ENCODE measurements at regions not wholly inside any gene's neighbourhood (a gene's known extent, or its start where the extent isn't known, plus 50 kb on each side); places are given as distances from the start of the nearest gene placed in this dataset.
A peak's percentile ranks its signal among the peaks of the same experiment; 100 is the strongest.

DNA sequence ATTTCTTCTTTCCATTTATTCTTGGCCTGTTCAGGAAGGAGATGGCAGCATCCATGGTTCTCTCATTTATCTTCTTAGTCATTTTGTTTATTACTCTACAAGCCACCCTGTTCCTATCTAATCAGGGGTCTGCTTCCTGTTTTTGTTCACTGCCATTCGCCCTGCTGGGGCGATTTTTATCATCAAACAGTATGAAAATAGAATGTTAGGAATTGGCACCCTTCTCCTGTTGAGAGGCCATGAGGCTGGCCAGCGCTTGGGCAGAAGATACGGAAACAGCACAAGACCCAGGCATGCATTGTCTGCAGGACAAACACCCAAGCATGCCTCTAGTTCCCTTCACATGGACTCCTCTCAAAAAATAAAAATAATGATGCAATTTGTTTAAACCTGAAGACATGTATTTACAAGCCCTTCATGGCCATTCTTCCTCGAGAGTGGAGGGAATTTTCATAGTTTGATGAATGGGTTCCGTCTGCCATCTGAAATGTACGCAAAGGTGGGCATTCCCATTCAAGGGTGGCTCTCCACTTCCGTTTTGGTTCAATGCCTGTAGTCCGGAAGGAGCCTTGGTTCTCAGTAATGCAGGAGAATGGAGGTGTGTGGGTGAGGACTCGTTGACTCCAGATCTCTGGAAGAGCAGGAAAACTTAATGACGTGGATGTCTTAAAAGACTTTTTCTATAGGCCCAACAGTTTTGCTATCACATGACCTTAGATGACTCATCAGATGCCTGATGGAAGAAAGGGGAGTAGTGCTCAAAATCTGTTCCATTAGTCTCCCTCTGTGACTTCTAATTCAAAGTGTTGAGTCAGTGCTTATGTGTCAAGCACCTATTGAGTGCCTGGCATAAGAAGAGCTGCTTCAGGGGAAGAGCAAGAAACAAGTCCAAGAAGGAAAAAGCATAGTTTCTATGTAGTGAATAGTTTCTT lies 252.4 kb upstream of the TBX3 start:
- no peak overlapping the region for H3K23ac ChIP-seq (ENCODE audit: low read length)
- H3K4me3 ChIP-seq (ENCODE audit: low read depth, low read length), result no peak overlapping the region
- H2AK5ac ChIP-seq (ENCODE audit: low read length), result no peak overlapping the region
- H3K27me3 ChIP-seq (ENCODE audit: insufficient read depth, low read length), result no peaks in the 10 kb centered on the region
- H4K91ac ChIP-seq (ENCODE audit: low read depth, low read length), result peak overlapping the region; percentile 87
- H2BK12ac ChIP-seq (ENCODE audit: low read length), result peak overlapping the region; percentile 73
- H4K12ac ChIP-seq (ENCODE audit: low read depth, low read length), result no peak overlapping the region
- H3K9ac ChIP-seq (ENCODE audit: low read length), result no peak overlapping the region
- no peak overlapping the region for H3K18ac ChIP-seq (ENCODE audit: low read length)
- no peaks in the 10 kb centered on the region for H3K9me3 ChIP-seq (ENCODE audit: insufficient read depth, low read depth, low read length)
- H3K4me2 ChIP-seq (ENCODE audit: low read length), result no peak overlapping the region
- H3K36me3 ChIP-seq (ENCODE audit: control insufficient read depth in 1 of 2, insufficient read depth in 2 of 2, low read length in 2 of 2), result no peaks in the 10 kb centered on the region
- H3K4ac ChIP-seq (ENCODE audit: low read depth, low read length), result peak overlapping the region; percentile 25
- H4K8ac ChIP-seq (ENCODE audit: low read depth, low read length), result peak overlapping the region; percentile 67
- no CpG with 5 or more reads among the region's 11 CpGs for WGBS (ENCODE audit: extremely low coverage, insufficient coverage, insufficient read length)
- DNase-seq, result no peak
- peak overlapping the region; percentile 39 for H3K27ac ChIP-seq (ENCODE audit: low read depth, low read length)
- H2BK5ac ChIP-seq (ENCODE audit: low read depth, low read length, poor library complexity), result peak overlapping the region; percentile 24
- H3K79me1 ChIP-seq (ENCODE audit: low read length), result peaks cover 27% of the 10 kb centered on the region
- no peaks in the 10 kb centered on the region for H3K79me2 ChIP-seq (ENCODE audit: control insufficient read depth, insufficient read depth, low read length, poor library complexity)
- H3K14ac ChIP-seq (ENCODE audit: low read length), result peak overlapping the region; percentile 67
- H2AFZ ChIP-seq (ENCODE audit: insufficient read depth, low read length, poor library complexity), result no peak overlapping the region
- H3K4me1 ChIP-seq (ENCODE audit: control insufficient read depth in 1 of 2, insufficient read depth in 2 of 2, low read length in 2 of 2), result peaks cover 15 to 28% of the 10 kb centered on the region in 2 experiments
- peak overlapping the region; percentile 55 for H2BK120ac ChIP-seq (ENCODE audit: insufficient read depth, low read length, poor library complexity)

DNA sequence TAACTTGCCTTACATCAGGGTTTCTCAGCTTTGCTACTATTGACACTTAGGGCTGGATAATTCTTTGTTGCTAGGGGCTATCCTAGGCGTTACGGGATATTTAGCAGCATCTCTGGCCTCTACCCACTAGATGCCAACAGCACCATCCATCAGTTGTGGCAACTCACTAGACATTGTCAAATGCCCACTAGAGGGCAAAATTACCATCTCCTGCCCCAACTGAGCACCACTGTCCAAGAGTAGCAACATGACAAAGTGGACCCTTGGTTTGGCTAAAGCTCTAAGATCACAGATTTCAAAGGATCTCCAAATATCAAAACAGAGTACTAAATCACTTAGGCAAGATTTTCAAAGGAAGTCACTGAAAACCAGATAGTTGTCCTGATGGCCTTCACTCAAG lies 251.7 kb upstream of the TBX3 start:
- no CpG with 5 or more reads among the region's 2 CpGs for WGBS (ENCODE audit: extremely low coverage, insufficient coverage, insufficient read length)
- H3K27ac ChIP-seq (ENCODE audit: low read depth, low read length), result no peak overlapping the region

DNA sequence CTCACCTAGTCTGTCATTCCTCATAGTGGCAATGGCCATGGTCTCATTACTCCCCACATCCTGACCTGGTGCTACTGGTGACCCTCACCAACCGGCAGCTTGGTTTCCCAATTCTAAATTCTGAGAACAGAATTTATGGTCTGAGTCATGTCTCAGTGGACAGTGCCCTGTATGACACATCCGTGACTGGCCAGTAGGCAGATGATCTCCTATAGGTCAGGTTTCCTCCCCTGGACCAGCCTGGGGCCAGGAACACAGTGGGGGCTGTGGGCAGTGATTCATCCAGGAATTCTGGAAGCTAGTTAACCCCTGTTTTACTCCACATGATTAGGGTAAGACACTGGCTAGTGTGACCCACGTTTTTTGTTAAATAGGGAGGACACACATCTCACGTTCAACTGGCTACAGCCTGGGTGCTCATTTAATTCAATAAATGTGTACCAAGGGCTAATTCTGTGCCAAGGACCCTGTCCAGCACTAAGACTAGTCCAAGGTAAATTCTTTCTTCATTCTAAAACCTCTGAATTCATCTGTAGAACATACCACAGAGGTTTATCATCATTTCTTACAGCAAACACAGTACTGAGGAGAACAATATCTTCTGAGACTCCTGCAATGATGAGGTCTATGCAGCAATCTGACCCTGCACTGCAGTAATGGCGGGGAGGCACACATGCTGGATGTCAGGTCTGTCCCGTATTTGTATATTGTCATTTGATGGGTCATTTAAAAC lies 249.6 kb upstream of the TBX3 start:
- no peak overlapping the region for H3K14ac ChIP-seq (ENCODE audit: low read length)
- peak overlapping the region; percentile 77 for H3K27ac ChIP-seq (ENCODE audit: low read depth, low read length)
- H2BK5ac ChIP-seq (ENCODE audit: low read depth, low read length, poor library complexity), result peak overlapping the region; percentile 71
- H3K4me1 ChIP-seq (ENCODE audit: control insufficient read depth in 1 of 2, insufficient read depth in 2 of 2, low read length in 2 of 2), result peaks cover 13 to 24% of the 10 kb centered on the region in 2 experiments
- peak overlapping the region; percentile 24 for H3K4me2 ChIP-seq (ENCODE audit: low read length)
- H3K9me3 ChIP-seq (ENCODE audit: insufficient read depth, low read depth, low read length), result no peaks in the 10 kb centered on the region
- no peaks in the 10 kb centered on the region for H3K36me3 ChIP-seq (ENCODE audit: control insufficient read depth in 1 of 2, insufficient read depth in 2 of 2, low read length in 2 of 2)
- H2BK12ac ChIP-seq (ENCODE audit: low read length), result no peak overlapping the region
- H3K27me3 ChIP-seq (ENCODE audit: insufficient read depth, low read length), result no peaks in the 10 kb centered on the region
- no peak overlapping the region for H3K18ac ChIP-seq (ENCODE audit: low read length)
- no peak overlapping the region for H4K8ac ChIP-seq (ENCODE audit: low read depth, low read length)
- H3K79me2 ChIP-seq (ENCODE audit: control insufficient read depth, insufficient read depth, low read length, poor library complexity), result no peaks in the 10 kb centered on the region
- H4K91ac ChIP-seq (ENCODE audit: low read depth, low read length), result peak overlapping the region; percentile 70
- no peak overlapping the region for H3K4ac ChIP-seq (ENCODE audit: low read depth, low read length)
- no peak overlapping the region for H4K12ac ChIP-seq (ENCODE audit: low read depth, low read length)
- no peak overlapping the region for H2AK5ac ChIP-seq (ENCODE audit: low read length)
- no peak overlapping the region for H3K23ac ChIP-seq (ENCODE audit: low read length)
- peaks cover 25% of the 10 kb centered on the region for H3K79me1 ChIP-seq (ENCODE audit: low read length)
- peak overlapping the region; percentile 60 for H2BK120ac ChIP-seq (ENCODE audit: insufficient read depth, low read length, poor library complexity)
- no peak overlapping the region for H3K4me3 ChIP-seq (ENCODE audit: low read depth, low read length)
- DNase-seq, result peak; percentile 95 to 97
- no CpG with 5 or more reads among the region's 6 CpGs for WGBS (ENCODE audit: extremely low coverage, insufficient coverage, insufficient read length)
- H3K9ac ChIP-seq (ENCODE audit: low read length), result no peak overlapping the region
- no peak overlapping the region for H2AFZ ChIP-seq (ENCODE audit: insufficient read depth, low read length, poor library complexity)

More for the DNA sequence above, 251.7 kb upstream of the TBX3 start:
- no peak overlapping the region for H2AFZ ChIP-seq (ENCODE audit: insufficient read depth, low read length, poor library complexity)
- H3K23ac ChIP-seq (ENCODE audit: low read length), result no peak overlapping the region
- peaks cover 27% of the 10 kb centered on the region for H3K79me1 ChIP-seq (ENCODE audit: low read length)
- peak overlapping the region; percentile 25 for H4K91ac ChIP-seq (ENCODE audit: low read depth, low read length)
- H3K14ac ChIP-seq (ENCODE audit: low read length), result no peak overlapping the region
- H3K18ac ChIP-seq (ENCODE audit: low read length), result no peak overlapping the region
- H3K36me3 ChIP-seq (ENCODE audit: control insufficient read depth in 1 of 2, insufficient read depth in 2 of 2, low read length in 2 of 2), result no peaks in the 10 kb centered on the region
- no peak overlapping the region for H3K9ac ChIP-seq (ENCODE audit: low read length)
- peak overlapping the region; percentile 20 for H2BK5ac ChIP-seq (ENCODE audit: low read depth, low read length, poor library complexity)
- H2AK5ac ChIP-seq (ENCODE audit: low read length), result peak overlapping the region; percentile 26
- peaks cover 15 to 28% of the 10 kb centered on the region in 2 experiments for H3K4me1 ChIP-seq (ENCODE audit: control insufficient read depth in 1 of 2, insufficient read depth in 2 of 2, low read length in 2 of 2)
- H3K4me3 ChIP-seq (ENCODE audit: low read depth, low read length), result no peak overlapping the region
- peak overlapping the region; percentile 67 for H4K8ac ChIP-seq (ENCODE audit: low read depth, low read length)
- no peak overlapping the region for H3K4ac ChIP-seq (ENCODE audit: low read depth, low read length)
- peak overlapping the region; percentile 33 for H2BK12ac ChIP-seq (ENCODE audit: low read length)
- no peak overlapping the region for H4K12ac ChIP-seq (ENCODE audit: low read depth, low read length)
- H3K9me3 ChIP-seq (ENCODE audit: insufficient read depth, low read depth, low read length), result no peaks in the 10 kb centered on the region
- H3K79me2 ChIP-seq (ENCODE audit: control insufficient read depth, insufficient read depth, low read length, poor library complexity), result no peaks in the 10 kb centered on the region
- no peak overlapping the region for H3K4me2 ChIP-seq (ENCODE audit: low read length)
- no peaks in the 10 kb centered on the region for H3K27me3 ChIP-seq (ENCODE audit: insufficient read depth, low read length)
- H2BK120ac ChIP-seq (ENCODE audit: insufficient read depth, low read length, poor library complexity), result peak overlapping the region; percentile 40
- DNase-seq, result no peak

DNA sequence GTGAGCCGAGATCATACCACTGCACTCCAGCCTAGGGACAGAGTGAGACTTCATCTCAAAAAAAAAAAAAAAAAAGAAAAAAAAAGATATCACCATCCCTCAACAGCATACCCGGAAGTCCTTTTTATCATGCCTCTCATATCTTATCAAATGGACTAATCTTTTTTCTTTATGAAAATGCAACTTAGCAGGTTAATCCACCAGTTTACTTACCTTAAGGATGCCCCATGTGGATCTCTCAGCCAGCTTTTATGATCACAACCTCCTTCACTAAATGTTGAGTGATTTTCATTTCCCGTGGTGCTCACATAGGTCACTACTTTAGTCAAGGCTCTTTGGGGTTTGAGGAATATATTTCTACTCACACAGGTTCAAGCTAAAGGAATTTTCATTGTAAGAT lies 248.8 kb upstream of the TBX3 start:
- peaks cover 9 to 17% of the 10 kb centered on the region in 2 experiments for H3K4me1 ChIP-seq (ENCODE audit: control insufficient read depth in 1 of 2, insufficient read depth in 2 of 2, low read length in 2 of 2)
- H3K9me3 ChIP-seq (ENCODE audit: insufficient read depth, low read depth, low read length), result no peaks in the 10 kb centered on the region
- no peak overlapping the region for H2BK120ac ChIP-seq (ENCODE audit: insufficient read depth, low read length, poor library complexity)
- H3K36me3 ChIP-seq (ENCODE audit: control insufficient read depth in 1 of 2, insufficient read depth in 2 of 2, low read length in 2 of 2), result no peaks in the 10 kb centered on the region
- no peak overlapping the region for H2AK5ac ChIP-seq (ENCODE audit: low read length)
- H3K4ac ChIP-seq (ENCODE audit: low read depth, low read length), result no peak overlapping the region
- H4K8ac ChIP-seq (ENCODE audit: low read depth, low read length), result no peak overlapping the region
- H2BK5ac ChIP-seq (ENCODE audit: low read depth, low read length, poor library complexity), result no peak overlapping the region
- peak; percentile 40 to 93 for DNase-seq
- H3K79me1 ChIP-seq (ENCODE audit: low read length), result peaks cover 20% of the 10 kb centered on the region
- H3K23ac ChIP-seq (ENCODE audit: low read length), result no peak overlapping the region
- no peak overlapping the region for H3K9ac ChIP-seq (ENCODE audit: low read length)
- no peaks in the 10 kb centered on the region for H3K79me2 ChIP-seq (ENCODE audit: control insufficient read depth, insufficient read depth, low read length, poor library complexity)
- peak overlapping the region; percentile 37 for H3K27ac ChIP-seq (ENCODE audit: low read depth, low read length)
- H3K4me3 ChIP-seq (ENCODE audit: low read depth, low read length), result no peak overlapping the region
- H3K18ac ChIP-seq (ENCODE audit: low read length), result no peak overlapping the region
- no peak overlapping the region for H3K4me2 ChIP-seq (ENCODE audit: low read length)
- no peaks in the 10 kb centered on the region for H3K27me3 ChIP-seq (ENCODE audit: insufficient read depth, low read length)
- peak overlapping the region; percentile 72 for H4K91ac ChIP-seq (ENCODE audit: low read depth, low read length)
- H2BK12ac ChIP-seq (ENCODE audit: low read length), result no peak overlapping the region
- no peak overlapping the region for H4K12ac ChIP-seq (ENCODE audit: low read depth, low read length)
- no peak overlapping the region for H2AFZ ChIP-seq (ENCODE audit: insufficient read depth, low read length, poor library complexity)
- H3K14ac ChIP-seq (ENCODE audit: low read length), result no peak overlapping the region
- WGBS (ENCODE audit: extremely low coverage, insufficient coverage, insufficient read length), result no CpG with 5 or more reads among the region's 3 CpGs

Measured in trophoblast cell (in vitro differentiated cells and primary cell).